LNCAP (cell line): ENCODE measurements at regions not wholly inside any gene's neighbourhood (a gene's known extent, or its start where the extent isn't known, plus 50 kb on each side); places are given as distances from the start of the nearest gene placed in this dataset.

Experiments used
- CTCF ChIP-seq: fragments of 450-650 bp; IDR thresholded peaks from 2 replicates; pipeline ENCODE4 v1.5.1; 2017; ENCODE audit warnings: mild to moderate bottlenecking

- TF ChIP-seq CTCF: no peak
These were observed 241.3 kb upstream of the LCORL start for GRCh38 chr4:18262832-18263231.

GRCh38 chr4:18252052-18252451 lies 230.5 kb upstream of the LCORL start:
- no peak for TF ChIP-seq CTCF

- TF ChIP-seq CTCF: no peak
These were observed 229.0 kb upstream of the LCORL start for GRCh38 chr4:18250564-18250963.

GRCh38 chr4:18248611-18249010 lies 227.1 kb upstream of the LCORL start:
- no peak for TF ChIP-seq CTCF

GRCh38 chr4:18247189-18247588 lies 225.6 kb upstream of the LCORL start:
- TF ChIP-seq CTCF: no peak

- TF ChIP-seq CTCF: no peak
These were observed 221.6 kb upstream of the LCORL start for GRCh38 chr4:18242919-18243693.

- TF ChIP-seq CTCF: no peak
These were observed 220.2 kb upstream of the LCORL start for GRCh38 chr4:18241727-18242126.

- TF ChIP-seq CTCF: no peak
These were observed 212.6 kb upstream of the LCORL start for GRCh38 chr4:18234108-18234507.
